Fibroblast of peridontal ligament (primary cell): ENCODE measurements at regions not wholly inside any gene's neighbourhood (a gene's known extent, or its start where the extent isn't known, plus 50 kb on each side); places are given as distances from the start of the nearest gene placed in this dataset.
"Not testable (repeated sequence)": the region's sequence is repeated elsewhere in the genome, so short reads cannot be mapped to it uniquely, and the experiment has no call there.

Experiments
- DNase-seq: peaks from one replicate; pipeline ENCODE4 v3.0.0-alpha.2; 2010; ENCODE audit errors: extremely low read depth

DNA sequence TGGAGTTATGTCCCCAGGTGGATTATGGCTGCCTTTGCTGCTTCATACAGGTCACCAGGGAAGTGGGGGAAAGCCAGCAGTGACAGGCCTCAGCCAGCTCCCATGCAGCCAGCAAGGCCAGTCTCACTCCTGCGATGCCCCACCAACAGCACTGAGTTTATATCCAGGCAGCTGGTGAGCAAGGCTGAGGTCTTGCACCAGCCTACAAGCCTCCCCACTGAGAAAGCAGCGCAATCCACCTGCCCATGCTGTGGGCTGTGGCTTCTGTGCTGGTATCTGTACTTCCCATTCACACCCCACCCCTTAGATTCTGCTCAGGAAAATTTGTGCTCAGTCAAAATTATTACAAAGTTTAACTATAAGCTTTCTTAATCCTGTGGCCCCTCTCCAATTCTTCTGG lies 153.5 kb downstream of the HHIP start:
- DNase-seq, result no peak

DNA sequence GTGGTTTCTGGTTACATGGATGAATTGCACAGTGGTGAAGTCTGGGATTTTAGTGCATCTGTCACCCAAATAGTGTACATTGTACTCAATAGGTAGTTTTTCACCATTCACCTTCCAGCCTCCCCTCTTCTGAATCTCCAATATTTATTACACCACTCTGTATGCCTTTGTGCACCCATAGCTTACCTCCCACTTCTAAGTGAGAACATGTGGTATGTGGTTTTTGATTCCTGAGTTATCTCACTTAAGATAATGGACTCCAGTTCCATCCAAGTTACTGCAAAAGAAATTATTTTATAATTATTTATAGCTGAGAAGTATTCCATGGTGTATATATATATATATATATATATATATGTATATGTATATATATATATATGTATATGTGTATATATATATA lies 155.8 kb downstream of the HHIP start:
- DNase-seq, result no peak

DNA sequence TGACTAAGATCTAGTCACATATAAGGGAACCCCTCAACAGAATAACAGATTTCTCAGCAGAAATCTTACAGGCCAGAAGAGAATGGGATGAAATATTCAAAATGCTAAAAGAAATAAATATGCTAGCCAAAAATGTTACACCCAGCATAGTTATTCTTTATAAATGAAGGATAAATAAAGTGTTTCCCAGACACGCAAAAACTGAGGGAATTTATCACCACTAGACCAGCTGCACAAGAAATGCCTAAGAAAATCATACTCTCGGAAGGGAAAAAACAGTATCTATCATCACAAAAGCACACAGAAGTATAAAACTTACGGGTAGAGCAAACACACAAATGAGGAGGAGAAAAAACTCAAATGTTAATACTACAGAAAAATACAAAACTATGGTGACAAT lies 162.1 kb downstream of the HHIP start:
- no peak for DNase-seq

DNA sequence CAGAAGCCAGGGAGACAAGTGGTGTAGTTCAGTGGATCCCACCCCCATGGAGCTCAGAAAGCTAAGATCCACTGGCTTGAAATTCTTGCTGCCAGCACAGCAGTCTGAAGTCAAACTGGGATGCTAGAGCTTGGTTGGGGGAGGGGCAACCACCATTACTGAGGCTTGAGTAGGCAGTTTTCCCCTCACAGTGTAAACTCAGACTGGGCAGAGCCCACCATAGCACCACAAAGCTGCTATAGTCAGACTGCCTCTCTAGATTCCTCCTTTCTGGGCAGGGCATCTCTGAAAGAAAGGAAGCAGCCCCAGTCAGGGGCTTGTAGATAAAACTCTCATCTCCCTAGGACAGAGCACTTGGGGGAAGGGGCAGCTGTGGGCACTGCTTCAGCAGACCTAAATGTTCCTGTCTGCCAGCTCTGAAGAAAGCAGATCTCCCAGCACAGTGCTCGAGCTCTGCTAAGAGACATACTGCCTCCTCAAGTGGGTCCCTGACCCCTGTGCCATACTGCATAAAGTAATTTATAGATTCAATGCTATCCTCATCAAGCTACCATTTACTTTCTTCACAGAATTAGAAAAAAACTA lies 163.2 kb downstream of the HHIP start:
- no peak for DNase-seq

DNA sequence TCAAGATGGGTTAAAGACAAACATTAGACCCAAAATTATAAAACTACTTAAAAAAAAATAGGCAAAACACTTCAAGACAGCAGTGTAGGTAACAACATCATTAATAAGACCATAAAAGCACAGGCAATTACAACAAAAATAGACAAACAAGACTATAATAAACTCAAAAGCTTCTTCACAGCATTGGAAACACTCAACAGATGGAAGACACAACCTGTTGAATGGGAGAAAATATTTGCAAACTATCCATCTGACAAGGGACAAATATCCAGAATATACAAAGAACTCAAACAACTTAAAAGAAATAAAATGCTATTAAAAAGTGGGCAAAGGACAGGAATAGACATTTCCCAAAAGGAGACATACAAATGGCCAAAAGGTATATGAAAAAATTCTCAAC lies 170.7 kb downstream of the HHIP start:
- no peak for DNase-seq

DNA sequence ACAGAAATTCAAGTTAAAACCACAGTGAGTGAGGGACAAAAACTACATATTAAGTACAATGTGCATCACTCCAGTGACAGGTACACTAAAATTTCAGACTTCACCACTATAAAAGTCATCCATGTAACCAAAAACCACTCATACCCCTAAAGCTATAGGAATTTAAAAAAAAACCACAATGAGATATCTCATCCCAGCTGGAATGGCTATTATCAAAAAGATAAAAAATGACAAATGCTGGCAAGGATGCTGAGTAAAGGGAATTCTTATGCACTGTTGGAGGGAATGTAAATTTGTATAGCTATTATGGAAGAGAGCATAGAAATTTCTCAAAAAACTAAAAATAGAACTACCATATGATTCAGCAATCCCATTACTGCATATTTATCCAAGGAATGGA lies 171.1 kb downstream of the HHIP start:
- DNase-seq, result no peak

DNA sequence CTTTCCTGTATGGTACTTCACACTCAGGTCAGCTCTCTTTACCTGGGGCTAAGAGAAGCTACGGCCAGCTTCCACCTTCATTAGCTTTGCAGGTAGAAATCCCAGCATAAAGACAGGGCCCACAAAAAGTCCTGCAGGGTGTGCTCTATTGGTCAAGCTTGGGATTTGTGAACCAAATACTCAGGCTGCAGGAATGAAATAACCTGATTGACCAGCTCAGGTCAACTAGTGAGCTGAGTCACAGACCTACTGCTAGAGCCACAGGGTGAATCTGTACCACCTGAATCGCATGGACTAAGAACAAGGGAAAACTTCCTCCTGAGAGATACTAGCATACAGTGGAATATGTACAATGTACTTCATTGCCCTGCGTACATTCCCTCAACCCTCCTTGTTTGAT lies 172.2 kb downstream of the HHIP start:
- DNase-seq, result no peak

DNA sequence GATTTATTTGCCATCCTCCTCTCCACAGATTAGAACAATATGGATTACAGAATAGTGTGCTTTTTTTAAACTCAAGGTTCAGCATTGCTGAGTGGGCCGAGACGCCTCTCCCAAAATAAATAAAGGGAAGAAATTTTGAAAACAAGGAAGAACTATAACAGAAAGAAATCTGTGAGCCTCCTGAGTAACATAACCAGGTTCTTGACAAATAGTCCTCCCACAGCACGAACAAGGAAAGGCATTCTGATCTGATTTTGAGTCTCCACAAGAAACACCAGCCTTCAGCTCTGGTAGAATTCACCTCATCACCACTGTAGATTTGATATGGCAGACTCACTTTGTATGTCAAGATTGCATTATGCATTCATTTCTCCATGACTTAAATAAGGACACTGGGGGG lies 173.6 kb downstream of the HHIP start:
- no peak for DNase-seq

DNA sequence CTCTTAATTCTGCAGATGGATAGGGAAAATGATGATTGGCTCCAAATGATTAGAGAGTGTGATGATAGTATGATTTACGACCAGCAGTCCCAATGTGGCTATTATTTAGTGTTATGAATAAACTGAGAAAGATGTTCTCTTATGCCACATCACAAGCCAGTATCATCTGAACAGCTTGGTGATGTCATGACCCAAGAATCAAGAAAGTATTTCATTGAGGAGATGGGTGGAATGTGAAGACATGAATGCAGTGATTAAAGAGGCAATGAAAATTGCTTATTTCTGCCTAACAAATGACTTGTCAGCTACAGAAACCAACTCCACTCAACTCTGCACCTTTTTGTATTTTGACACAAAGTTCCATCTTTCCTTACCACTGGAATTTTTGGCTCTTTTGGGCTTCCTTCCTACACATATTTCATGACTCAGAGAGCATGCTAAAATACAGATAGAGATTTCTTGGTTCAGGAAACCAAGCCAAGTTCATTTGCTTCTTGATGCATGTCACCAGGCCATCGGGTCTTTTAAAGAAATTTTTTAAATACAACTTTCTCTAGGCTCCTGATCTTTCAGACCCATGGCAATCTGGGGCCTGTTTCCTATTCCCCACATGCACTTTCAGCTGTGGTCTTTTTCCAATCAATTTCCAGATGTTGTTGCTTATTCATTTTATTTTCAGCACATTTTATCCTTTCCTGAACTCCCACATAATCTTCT lies 174.2 kb downstream of the HHIP start:
- DNase-seq, result no peak

DNA sequence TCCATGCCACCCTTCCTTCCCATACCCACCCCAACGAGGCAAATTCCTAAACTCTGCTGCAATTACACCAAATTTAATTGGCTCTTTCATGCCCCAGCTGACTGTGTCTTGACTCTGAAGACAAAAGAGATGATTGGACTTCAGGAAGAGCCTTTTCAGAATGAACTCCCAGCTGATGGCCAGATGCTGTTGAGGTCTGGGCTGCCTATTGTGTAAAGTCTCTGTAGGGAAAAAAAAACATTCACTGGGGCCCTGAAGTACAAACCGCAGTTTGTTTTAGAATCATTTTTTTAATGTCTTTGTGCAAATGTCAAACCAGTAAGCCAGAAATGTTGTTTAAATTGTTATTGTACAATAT lies 174.8 kb downstream of the HHIP start:
- peak; percentile 5 for DNase-seq

DNA sequence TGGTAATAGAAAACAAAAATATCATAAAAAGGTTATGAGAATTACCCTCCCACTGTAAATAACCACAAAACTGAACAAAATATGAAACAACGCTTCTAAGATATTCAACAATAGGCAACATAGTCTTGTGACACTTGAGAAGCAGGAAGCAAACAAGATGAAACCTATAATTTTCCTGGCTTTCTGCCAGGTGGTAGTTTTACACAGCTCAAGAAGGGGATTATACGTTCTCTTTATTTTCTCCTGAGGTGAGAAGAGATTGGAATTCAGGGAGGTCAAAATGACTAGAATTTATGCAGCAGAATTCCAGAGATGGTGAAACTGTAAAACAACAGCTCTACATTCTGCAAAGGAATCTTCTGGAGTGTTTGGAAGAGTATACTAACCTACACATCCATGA lies 186.0 kb downstream of the HHIP start:
- DNase-seq, result no peak

DNA sequence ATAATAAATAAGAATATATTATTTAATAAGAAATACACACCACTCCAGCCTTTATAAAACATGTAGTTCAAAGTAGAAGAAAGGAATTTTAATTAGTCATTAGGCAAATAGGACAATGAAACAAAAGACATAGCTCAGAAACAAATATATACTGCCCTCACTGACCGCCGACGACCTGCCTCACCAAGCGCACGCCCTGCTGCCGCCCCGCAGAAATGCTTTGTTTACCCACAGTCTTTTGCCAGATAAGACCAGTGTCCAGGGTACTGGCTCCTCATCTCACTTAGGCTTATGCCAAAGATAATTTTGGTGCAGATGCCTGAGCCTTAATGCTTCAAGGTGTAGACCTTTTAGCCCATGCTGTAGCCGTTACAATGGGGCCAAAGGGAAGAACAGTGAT lies 199.5 kb downstream of the HHIP start:
- no peak for DNase-seq

DNA sequence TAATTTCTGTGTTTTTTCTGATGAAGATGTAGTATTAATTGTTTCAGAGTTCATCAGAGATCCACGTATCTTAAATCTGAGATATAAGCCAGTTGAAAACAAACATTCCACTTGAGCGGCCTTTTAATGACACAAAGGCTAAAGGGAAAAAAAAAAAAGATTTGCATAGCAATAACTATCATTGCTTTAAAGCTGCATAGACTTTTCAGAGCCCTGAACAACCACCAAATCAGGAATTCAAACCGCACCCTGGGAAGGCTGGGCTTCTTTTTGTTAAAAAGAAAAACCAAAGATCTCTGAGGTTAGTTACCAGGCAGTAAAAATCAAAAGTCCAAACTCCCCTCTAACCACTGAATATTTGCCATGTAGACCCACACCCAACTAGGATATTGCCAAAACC lies 206.0 kb downstream of the HHIP start:
- DNase-seq, result no peak

DNA sequence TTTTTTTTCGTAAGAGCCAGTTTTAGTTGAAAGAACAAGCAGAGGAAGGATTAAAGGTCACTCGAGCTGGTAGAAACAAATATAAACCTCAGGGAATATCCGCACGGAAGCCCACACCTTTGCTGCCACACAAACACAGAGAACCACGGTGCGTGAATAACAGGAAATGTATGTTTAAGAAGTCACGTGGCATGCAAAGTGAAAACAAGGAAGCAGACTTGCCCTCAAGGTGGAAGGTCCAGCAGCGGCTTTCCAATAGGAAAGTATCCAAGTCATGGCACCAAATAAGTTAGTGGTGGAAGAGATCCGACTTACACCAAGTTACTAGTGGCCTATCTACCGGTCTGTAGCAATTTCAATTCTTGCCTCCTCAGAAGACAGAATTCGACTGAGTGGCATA lies 215.5 kb downstream of the HHIP start:
- DNase-seq, result no peak

DNA sequence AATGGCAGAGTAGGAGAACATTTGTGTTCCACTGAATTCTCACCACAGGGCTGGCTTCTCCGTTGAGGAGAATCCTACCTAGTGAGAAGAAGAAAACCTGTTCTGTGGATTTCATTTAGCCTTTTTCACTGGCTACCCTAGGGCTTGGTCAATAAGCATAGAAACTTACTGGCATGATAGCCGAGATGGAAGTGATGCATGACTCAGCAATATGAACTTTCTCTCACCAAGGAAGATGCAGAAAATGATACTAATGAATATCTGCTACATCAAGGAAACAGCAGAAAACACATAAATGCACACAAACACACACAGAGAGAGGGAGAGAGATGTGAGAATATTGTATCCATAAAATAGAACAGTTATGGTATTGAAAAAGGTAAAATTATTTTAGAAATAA lies 216.3 kb downstream of the HHIP start:
- DNase-seq, result no peak

DNA sequence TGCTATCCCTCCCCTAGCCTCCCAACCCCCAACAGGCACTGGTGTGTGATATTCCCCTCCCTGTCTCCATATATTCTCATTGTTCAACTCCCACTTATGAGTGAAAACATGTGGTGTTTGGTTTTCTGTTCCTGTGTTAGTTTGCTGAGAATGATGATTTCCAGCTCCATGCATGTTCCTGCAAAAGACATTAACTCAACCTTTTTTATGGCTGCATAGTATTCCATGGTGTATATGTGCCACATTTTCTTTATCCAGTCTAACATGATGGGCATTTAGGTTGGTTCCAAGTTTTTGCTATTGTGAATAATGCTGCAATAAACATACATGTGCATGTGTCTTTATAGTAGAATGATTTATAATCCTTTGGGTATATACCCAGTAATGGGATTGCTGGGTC lies 218.9 kb downstream of the HHIP start:
- DNase-seq, result not testable (repeated sequence)

DNA sequence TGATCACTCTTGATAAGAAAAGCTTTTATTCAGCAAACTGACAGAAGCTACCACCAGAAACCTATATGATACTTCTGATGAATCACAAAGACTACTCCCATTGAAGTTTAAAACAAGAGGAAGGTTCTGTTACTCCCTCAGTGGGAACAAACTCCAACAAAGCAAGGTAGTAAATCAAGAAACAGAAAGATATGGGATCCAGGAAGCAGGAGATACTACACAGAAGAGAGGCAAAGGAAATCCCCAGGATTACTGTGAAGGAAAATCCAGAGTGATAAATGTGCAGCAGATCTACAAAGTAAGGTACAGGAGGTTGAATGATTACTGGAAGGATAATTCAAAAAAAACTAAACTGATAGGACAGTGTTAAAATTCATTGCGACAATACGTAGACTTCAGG lies 222.4 kb downstream of the HHIP start:
- no peak for DNase-seq

DNA sequence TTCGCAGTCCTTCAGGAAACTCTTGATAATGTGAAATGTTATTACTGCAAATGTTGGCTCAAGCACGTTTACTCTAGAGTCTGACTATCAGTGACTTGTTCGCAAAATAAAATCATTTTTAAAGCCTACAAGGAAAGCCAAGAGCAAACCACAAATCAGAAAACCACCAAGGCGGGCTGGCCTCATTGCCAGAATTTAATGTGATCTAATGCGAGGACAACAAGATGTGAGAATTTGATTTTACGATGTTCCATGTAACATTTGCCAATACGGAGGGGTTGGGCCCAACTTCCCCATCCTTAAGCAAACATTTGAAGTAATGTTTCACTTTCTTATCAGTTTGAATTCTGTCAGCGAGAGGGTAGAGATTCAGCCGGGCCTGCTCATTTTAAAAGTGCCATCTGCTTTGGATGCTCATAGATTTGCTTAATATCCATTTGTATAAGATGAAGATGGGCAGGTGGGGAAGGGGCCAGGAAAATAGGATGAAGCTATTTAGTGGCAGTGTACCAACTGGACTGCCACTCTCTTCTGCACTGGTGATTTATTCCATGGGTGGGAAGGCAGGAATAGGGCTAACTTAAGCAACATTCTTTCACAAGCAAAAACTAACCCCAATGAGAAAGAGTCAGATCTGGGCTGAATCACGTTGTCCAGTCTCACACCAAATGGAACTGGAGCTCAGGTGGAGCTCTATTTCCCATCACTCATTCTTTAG lies 225.3 kb downstream of the ANAPC10 start:
- no peak for DNase-seq

DNA sequence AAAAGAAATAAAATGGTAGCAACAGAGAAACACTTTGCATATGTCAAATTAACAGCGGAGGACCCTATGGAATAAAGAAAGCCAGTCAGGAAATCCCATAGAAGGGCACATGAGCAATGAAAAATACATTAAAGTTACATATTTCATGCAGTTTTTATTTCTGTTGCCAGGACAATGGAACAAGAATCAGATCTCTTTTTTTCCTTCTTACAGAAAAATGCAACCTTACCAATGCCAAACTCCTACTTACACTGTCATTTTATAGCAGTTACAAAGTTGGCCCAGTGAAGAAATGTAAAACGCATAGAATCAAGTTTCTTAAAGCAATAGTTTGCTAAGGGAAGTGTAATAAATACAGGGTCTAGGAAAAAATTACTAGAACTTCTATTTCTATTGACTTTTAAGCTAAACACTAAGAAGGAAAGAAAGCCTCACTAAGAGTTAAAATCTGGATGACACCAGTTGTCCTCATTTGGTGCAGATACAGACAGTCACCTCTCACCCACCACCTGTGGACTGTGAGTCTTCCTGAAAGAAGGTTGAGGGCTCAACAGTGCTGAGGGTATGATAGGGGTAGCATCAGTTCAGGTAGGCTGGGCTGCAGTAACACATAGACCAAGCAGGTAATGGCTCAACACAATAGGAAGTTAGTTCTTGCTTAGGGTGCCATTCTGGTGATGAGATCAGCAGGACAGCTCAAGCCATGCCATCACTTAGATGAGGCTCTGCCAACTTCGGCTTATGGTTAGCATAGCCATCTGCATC lies 224.6 kb downstream of the ANAPC10 start:
- no peak for DNase-seq

DNA sequence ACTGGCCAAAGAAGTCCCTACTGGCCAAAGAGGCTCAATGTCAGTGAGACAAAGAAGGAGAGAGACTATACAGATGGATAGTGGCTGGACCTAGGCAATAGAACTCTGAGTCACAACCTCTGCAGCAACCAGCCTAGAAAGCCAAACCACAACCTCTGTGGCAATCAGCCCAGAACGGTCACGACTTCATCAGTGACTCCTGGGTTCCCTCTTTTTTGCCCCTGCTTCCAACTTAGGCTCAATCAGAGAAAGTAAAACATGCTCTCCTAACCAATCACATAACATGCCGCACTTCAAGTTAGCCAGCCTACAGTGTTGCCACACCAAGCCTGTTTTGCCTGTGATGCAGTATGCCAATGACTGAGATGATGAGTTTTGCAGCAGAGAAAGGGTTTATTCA lies 203.4 kb downstream of the ANAPC10 start:
- DNase-seq, result peak; percentile 1

DNA sequence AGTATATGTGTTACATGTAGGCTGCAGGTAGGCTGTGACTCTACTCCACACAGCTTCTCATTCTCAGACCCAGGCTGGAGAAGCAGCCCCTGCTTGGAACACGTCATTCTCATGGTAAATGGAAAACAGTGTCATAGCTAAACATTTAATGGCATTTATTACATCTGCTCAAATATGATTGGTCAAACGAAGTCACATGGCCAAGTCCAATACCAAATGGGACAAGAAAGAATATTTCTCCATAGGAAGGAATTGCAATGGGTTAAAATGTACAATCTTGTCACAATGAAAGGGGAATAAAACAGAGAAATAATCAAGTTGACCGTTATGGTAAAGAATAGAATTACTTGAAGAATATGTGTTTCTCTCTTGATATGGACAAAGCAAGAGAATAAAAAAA lies 198.6 kb downstream of the ANAPC10 start:
- DNase-seq, result no peak

DNA sequence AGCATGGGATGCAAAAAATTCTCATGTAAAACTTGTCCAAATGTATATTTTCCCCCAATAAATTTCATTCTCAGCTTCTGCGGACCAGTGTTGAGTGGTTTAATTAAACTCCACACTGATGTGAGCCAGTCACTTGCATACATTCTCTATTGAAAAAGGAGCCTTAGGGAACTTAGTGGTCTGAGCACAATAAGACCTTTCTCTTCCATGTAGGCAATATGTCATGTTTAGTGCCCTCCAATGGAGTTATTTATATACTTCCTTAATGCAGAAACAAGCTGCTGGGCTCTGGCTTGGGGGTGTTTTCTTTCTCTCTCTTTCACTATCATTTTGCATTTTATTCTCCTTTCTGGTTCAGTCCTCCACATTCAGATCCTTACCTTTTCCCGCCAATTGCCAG lies 196.9 kb downstream of the ANAPC10 start:
- no peak for DNase-seq

DNA sequence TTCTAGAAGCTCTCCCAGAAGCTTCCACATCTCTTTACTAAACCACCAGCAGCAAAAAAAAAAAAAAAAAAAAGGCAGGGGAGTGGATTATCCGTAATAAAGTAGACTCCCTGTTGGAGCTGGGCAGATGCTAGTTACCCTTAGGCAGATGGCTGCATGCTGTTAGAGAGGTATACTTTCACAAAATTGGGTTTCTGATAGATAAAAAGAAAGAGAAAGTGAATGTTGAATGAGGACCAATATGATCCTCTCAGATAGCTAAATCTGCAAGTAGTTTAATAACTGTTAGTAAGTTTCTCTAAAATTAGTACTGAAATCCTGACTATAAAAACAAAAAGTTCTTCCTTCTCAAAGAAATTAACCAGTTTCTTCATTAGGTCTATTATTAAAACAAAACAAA lies 195.4 kb downstream of the ANAPC10 start:
- no peak for DNase-seq
